ENCODE measurements at regions not wholly inside any gene's neighbourhood (a gene's known extent, or its start where the extent isn't known, plus 50 kb on each side); places are given as distances from the start of the nearest gene placed in this dataset.

GRCh38 chrX:145910017-145910416 lies 92.4 kb downstream of the SLITRK2 start:
- TF ChIP-seq, protein P1, sequence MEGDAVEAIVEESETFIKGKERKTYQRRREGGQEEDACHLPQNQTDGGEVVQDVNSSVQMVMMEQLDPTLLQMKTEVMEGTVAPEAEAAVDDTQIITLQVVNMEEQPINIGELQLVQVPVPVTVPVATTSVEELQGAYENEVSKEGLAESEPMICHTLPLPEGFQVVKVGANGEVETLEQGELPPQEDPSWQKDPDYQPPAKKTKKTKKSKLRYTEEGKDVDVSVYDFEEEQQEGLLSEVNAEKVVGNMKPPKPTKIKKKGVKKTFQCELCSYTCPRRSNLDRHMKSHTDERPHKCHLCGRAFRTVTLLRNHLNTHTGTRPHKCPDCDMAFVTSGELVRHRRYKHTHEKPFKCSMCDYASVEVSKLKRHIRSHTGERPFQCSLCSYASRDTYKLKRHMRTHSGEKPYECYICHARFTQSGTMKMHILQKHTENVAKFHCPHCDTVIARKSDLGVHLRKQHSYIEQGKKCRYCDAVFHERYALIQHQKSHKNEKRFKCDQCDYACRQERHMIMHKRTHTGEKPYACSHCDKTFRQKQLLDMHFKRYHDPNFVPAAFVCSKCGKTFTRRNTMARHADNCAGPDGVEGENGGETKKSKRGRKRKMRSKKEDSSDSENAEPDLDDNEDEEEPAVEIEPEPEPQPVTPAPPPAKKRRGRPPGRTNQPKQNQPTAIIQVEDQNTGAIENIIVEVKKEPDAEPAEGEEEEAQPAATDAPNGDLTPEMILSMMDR (IDR thresholded peaks at IDR 0.05) = no peak
- no peak for TF ChIP-seq POLR2A (IDR thresholded peaks at IDR 0.05)
